HG03108 (cell line): ENCODE measurements at regions not wholly inside any gene's neighbourhood (a gene's known extent, or its start where the extent isn't known, plus 50 kb on each side); places are given as distances from the start of the nearest gene placed in this dataset.

Experiments used
- ATAC-seq: cut with Tn5 transposase; IDR thresholded peaks from one replicate; pipeline ENCODE4 v1.9.1; 2021; ENCODE audit warnings: moderate library complexity; ENCODE audit not compliant: unreplicated experiment

- no peak for ATAC-seq
These were observed 103.6 kb downstream of the ACKR3 start for GRCh38 chr2:236673126-236673822.

GRCh38 chr2:236673823-236674185 is 104.2 kb downstream of the ACKR3 start:
- no peak for ATAC-seq

- ATAC-seq: no peak
These were observed 104.6 kb downstream of the ACKR3 start for GRCh38 chr2:236674238-236674637.

- ATAC-seq: no peak
These were observed 105.0 kb downstream of the ACKR3 start for GRCh38 chr2:236674646-236675045.

- no peak for ATAC-seq
These were observed 105.4 kb downstream of the ACKR3 start for GRCh38 chr2:236675051-236675450.

GRCh38 chr2:236675526-236675925 is 105.9 kb downstream of the ACKR3 start:
- ATAC-seq: no peak

- ATAC-seq: no peak
These were observed 106.7 kb downstream of the ACKR3 start for GRCh38 chr2:236676136-236676873.

- no peak for ATAC-seq
These were observed 107.7 kb downstream of the ACKR3 start for GRCh38 chr2:236677368-236677767.

- no peak for ATAC-seq
These were observed 108.8 kb downstream of the ACKR3 start for GRCh38 chr2:236678307-236678975.

GRCh38 chr2:236679884-236680860 is 110.5 kb downstream of the ACKR3 start:
- no peak for ATAC-seq

GRCh38 chr2:236682651-236683422 is 113.2 kb downstream of the ACKR3 start:
- ATAC-seq: no peak

GRCh38 chr2:236684504-236685256 is 115.1 kb downstream of the ACKR3 start:
- no peak for ATAC-seq

- no peak for ATAC-seq
These were observed 115.7 kb downstream of the ACKR3 start for GRCh38 chr2:236685361-236685760.

GRCh38 chr2:236685979-236686520 is 116.4 kb downstream of the ACKR3 start:
- no peak for ATAC-seq

GRCh38 chr2:236686561-236686960 is 116.9 kb downstream of the ACKR3 start:
- no peak for ATAC-seq

GRCh38 chr2:236687296-236687965 is 117.8 kb downstream of the ACKR3 start:
- ATAC-seq: no peak

- ATAC-seq: no peak
These were observed 118.5 kb downstream of the ACKR3 start for GRCh38 chr2:236688157-236688556.

- no peak for ATAC-seq
These were observed 119.2 kb downstream of the ACKR3 start for GRCh38 chr2:236688563-236689392.
